WTC11 (cell line): ENCODE measurements at regions not wholly inside any gene's neighbourhood (a gene's known extent, or its start where the extent isn't known, plus 50 kb on each side); places are given as distances from the start of the nearest gene placed in this dataset.

Experiments
- ATAC-seq: fragments of 200-7000 bp; cut with Tn5 transposase; 2 replicates; pipeline ENCODE4 v1.10.0; 2021; ENCODE audit warnings: mild to moderate bottlenecking, moderate library complexity
- CTCF ChIA-PET: fragments of 300-600 bp; sonication (Branson Sonifier 250); formaldehyde crosslinking; loops from one replicate; lab custom pipeline; 2021; ENCODE audit warnings: antibody characterized with exemption; lab: Charles Lee
- POLR2A ChIA-PET: fragments of 350-600 bp; sonication (Branson Sonifier 250); formaldehyde crosslinking; loops from one replicate; lab custom pipeline; 2021; ENCODE audit warnings: antibody characterized with exemption; lab: Charles Lee
- DNase-seq: peaks from one replicate; pipeline ENCODE4 v3.0.0; 2021; ENCODE audit warnings: low spot score
- H3K27ac Mint-ChIP-seq: 2 replicates; pipeline ENCODE4 v1.8.0; 2021; ENCODE audit warnings: mixed read lengths
- H3K27me3 Mint-ChIP-seq: 2 replicates; pipeline ENCODE4 v1.8.0; 2021; ENCODE audit warnings: low read depth, mild to moderate bottlenecking, moderate library complexity, mixed read lengths
- H3K36me3 Mint-ChIP-seq: 2 replicates; pipeline ENCODE4 v1.8.0; 2021; ENCODE audit warnings: mixed read lengths
- H3K4me1 Mint-ChIP-seq: 2 replicates; pipeline ENCODE4 v1.8.0; 2022; ENCODE audit warnings: mixed read lengths
- H3K4me3 Mint-ChIP-seq: 2 replicates; pipeline ENCODE4 v1.8.0; 2021; ENCODE audit warnings: mild to moderate bottlenecking, moderate library complexity, mixed read lengths
- H3K9me3 Mint-ChIP-seq: 2 replicates; pipeline ENCODE4 v1.8.0; 2021; ENCODE audit warnings: mixed read lengths
- ATF2 ChIP-seq: sonication (generic); formaldehyde crosslinking; IDR thresholded peaks from 2 replicates; pipeline ENCODE4 v1.8.1; 2022; ENCODE audit warnings: low read depth, missing genetic modification reagents, borderline replicate concordance
- ATF3 ChIP-seq: sonication (generic); formaldehyde crosslinking; conservative IDR thresholded peaks from 2 replicates; pipeline ENCODE4 v1.8.1; 2022; ENCODE audit warnings: mild to moderate bottlenecking, missing genetic modification reagents
- CBFB ChIP-seq: sonication (generic); formaldehyde crosslinking; IDR thresholded peaks from 2 replicates; pipeline ENCODE4 v1.8.1; 2022; ENCODE audit warnings: mild to moderate bottlenecking, low read depth, missing genetic modification reagents
- ESRRA ChIP-seq: sonication (generic); formaldehyde crosslinking; IDR thresholded peaks from 2 replicates; pipeline ENCODE4 v1.8.1; 2022; ENCODE audit warnings: mild to moderate bottlenecking, missing genetic modification reagents, borderline replicate concordance
- FOXP1 ChIP-seq: sonication (generic); formaldehyde crosslinking; IDR thresholded peaks from 2 replicates; pipeline ENCODE4 v1.8.0; 2022; ENCODE audit warnings: missing genetic modification reagents, mild to moderate bottlenecking, moderate library complexity, borderline replicate concordance
- GABPB1 ChIP-seq: sonication (generic); formaldehyde crosslinking; IDR thresholded peaks from 2 replicates; pipeline ENCODE4 v1.8.1; 2023; ENCODE audit warnings: mild to moderate bottlenecking, missing genetic modification reagents
- RORB ChIP-seq: fragments of 250-450 bp; sonication (Bioruptor Pico); IDR thresholded peaks from 2 replicates; pipeline ENCODE4 v1.9.0; 2021; ENCODE audit warnings: mild to moderate bottlenecking
- SMAD3 ChIP-seq: sonication (generic); formaldehyde crosslinking; IDR thresholded peaks from 2 replicates; pipeline ENCODE4 v1.8.0; 2022; ENCODE audit warnings: missing genetic modification reagents, mild to moderate bottlenecking, borderline replicate concordance
- SOX15 ChIP-seq: fragments of 250-450 bp; sonication (Bioruptor Pico); IDR thresholded peaks from 2 replicates; pipeline ENCODE4 v1.9.0; 2021; ENCODE audit warnings: mild to moderate bottlenecking
- STAT6 ChIP-seq: sonication (generic); formaldehyde crosslinking; conservative IDR thresholded peaks from 2 replicates; pipeline ENCODE4 v1.8.1; 2023; ENCODE audit warnings: mild to moderate bottlenecking, low read depth, missing genetic modification reagents, moderate library complexity
- ZNF232 ChIP-seq: sonication (generic); formaldehyde crosslinking; IDR thresholded peaks from 2 replicates; pipeline ENCODE4 v1.8.0; 2022; ENCODE audit warnings: mild to moderate bottlenecking, missing genetic modification reagents
- ZNF423 ChIP-seq: fragments of 250-450 bp; sonication (Bioruptor Pico); IDR thresholded peaks from 2 replicates; pipeline ENCODE4 v2.1.2; 2022; ENCODE audit warnings: mild to moderate bottlenecking, moderate library complexity
- TF ChIP-seq, protein P1 (sequence below): sonication (generic); formaldehyde crosslinking; IDR thresholded peaks from 2 replicates; pipeline ENCODE4 v1.8.0; 2022; ENCODE audit warnings: mild to moderate bottlenecking, missing genetic modification reagents
- TF ChIP-seq, protein P2 (sequence below): sonication (generic); formaldehyde crosslinking; IDR thresholded peaks from 2 replicates; pipeline ENCODE4 v1.8.0; 2023; ENCODE audit warnings: missing genetic modification reagents
- TF ChIP-seq, protein P3 (sequence below): sonication (generic); formaldehyde crosslinking; IDR thresholded peaks from 2 replicates; pipeline ENCODE4 v1.8.1; 2022; ENCODE audit warnings: missing genetic modification reagents, borderline replicate concordance
- TF ChIP-seq, protein P4 (sequence below): sonication (generic); formaldehyde crosslinking; IDR thresholded peaks from 2 replicates; pipeline ENCODE4 v1.8.1; 2023; ENCODE audit warnings: mild to moderate bottlenecking, missing genetic modification reagents

- TF ChIP-seq SMAD3 (CRISPR knock-in tag), result no peak
- TF ChIP-seq GABPB1, result no peak
- no peak overlapping the region for H3K4me3 Mint-ChIP-seq
- H3K9me3 Mint-ChIP-seq, result peaks cover 36% of the 10 kb centered on the region
These were observed 415.7 kb upstream of the DAB1 start for GRCh38 chr1:57839526-57839925.

GRCh38 chr1:57839067-57839466 lies 415.2 kb upstream of the DAB1 start:
- TF ChIP-seq ATF2, result no peak
- TF ChIP-seq, all 79 proteins: peak for 0
- H3K9me3 Mint-ChIP-seq, result peaks cover 36% of the 10 kb centered on the region
- peaks cover 3% of the 10 kb centered on the region for H3K27me3 Mint-ChIP-seq
- H3K4me3 Mint-ChIP-seq, result no peak overlapping the region
- CTCF ChIA-PET, result no interaction called here
- H3K27ac Mint-ChIP-seq, result no peak overlapping the region
- DNase-seq, result no peak
- H3K36me3 Mint-ChIP-seq, result peaks cover 32% of the 10 kb centered on the region
- no peak for ATAC-seq
- H3K4me1 Mint-ChIP-seq, result no peaks in the 10 kb centered on the region
- POLR2A ChIA-PET, result no interaction called here

More at GRCh38 chr1:57839526-57839925, 415.7 kb upstream of the DAB1 start:
- CTCF ChIA-PET, result no interaction called here
- POLR2A ChIA-PET, result no interaction called here
- peaks cover 3% of the 10 kb centered on the region for H3K27me3 Mint-ChIP-seq
- ATAC-seq (no peak), DNase-seq (no peak)
- H3K27ac Mint-ChIP-seq, result no peak overlapping the region
- peaks cover 32% of the 10 kb centered on the region for H3K36me3 Mint-ChIP-seq
- no peaks in the 10 kb centered on the region for H3K4me1 Mint-ChIP-seq

GRCh38 chr1:57835620-57836019 lies 411.8 kb upstream of the DAB1 start:
- Mint-ChIP-seq H3K4me3 (no peak overlapping the region), H3K9me3 (peaks cover 10% of the 10 kb centered on the region), H3K4me1 (peaks cover 17% of the 10 kb centered on the region), H3K36me3 (peaks cover 10% of the 10 kb centered on the region), H3K27ac (no peak overlapping the region), H3K27me3 (0 out of 2 replicates have a peak, but pooled peaks cover under 1% of the 10 kb centered on the region)
- no peak for TF ChIP-seq STAT6 (CRISPR knock-in tag)
- TF ChIP-seq SOX15 (CRISPR knock-in tag), result no peak
- TF ChIP-seq, protein P1, sequence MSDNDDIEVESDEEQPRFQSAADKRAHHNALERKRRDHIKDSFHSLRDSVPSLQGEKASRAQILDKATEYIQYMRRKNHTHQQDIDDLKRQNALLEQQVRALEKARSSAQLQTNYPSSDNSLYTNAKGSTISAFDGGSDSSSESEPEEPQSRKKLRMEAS (CRISPR knock-in tag), result no peak
- ChIA-PET CTCF (interaction anchor here (0.8 to 1.1 kb wide), 2 partner anchors 412 to 485 kb away, joined by 3 read pairs; partner anchors contain the start of gene DAB1), POLR2A (no interaction called here)
- peak; percentile 70 for ATAC-seq
- no peak for DNase-seq

GRCh38 chr1:57833296-57833695 lies 409.4 kb upstream of the DAB1 start:
- Mint-ChIP-seq H3K9me3 (0 out of 2 replicates have a peak, but pooled peaks cover 3% of the 10 kb centered on the region), H3K4me3 (no peak overlapping the region), H3K27ac (no peak overlapping the region), H3K27me3 (no peaks in the 10 kb centered on the region), H3K4me1 (peaks cover 17% of the 10 kb centered on the region), H3K36me3 (no peaks in the 10 kb centered on the region)
- no peak for ATAC-seq
- CTCF ChIA-PET, result no interaction called here
- POLR2A ChIA-PET, result interaction anchor here (0.8 kb wide), 1 partner anchor 259 kb away, joined by 3 read pairs; no protein-coding TSS in a partner anchor
- DNase-seq, result no peak
- no peak for TF ChIP-seq FOXP1 (CRISPR knock-in tag)
- no peak for TF ChIP-seq ATF3
- no peak for TF ChIP-seq ESRRA (CRISPR knock-in tag)
- TF ChIP-seq CBFB, result no peak
- no peak for TF ChIP-seq ZNF232
- TF ChIP-seq RORB (CRISPR knock-in tag), result no peak
- TF ChIP-seq, protein P2, sequence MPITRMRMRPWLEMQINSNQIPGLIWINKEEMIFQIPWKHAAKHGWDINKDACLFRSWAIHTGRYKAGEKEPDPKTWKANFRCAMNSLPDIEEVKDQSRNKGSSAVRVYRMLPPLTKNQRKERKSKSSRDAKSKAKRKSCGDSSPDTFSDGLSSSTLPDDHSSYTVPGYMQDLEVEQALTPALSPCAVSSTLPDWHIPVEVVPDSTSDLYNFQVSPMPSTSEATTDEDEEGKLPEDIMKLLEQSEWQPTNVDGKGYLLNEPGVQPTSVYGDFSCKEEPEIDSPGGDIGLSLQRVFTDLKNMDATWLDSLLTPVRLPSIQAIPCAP (CRISPR knock-in tag), result no peak
- TF ChIP-seq, protein P3, sequence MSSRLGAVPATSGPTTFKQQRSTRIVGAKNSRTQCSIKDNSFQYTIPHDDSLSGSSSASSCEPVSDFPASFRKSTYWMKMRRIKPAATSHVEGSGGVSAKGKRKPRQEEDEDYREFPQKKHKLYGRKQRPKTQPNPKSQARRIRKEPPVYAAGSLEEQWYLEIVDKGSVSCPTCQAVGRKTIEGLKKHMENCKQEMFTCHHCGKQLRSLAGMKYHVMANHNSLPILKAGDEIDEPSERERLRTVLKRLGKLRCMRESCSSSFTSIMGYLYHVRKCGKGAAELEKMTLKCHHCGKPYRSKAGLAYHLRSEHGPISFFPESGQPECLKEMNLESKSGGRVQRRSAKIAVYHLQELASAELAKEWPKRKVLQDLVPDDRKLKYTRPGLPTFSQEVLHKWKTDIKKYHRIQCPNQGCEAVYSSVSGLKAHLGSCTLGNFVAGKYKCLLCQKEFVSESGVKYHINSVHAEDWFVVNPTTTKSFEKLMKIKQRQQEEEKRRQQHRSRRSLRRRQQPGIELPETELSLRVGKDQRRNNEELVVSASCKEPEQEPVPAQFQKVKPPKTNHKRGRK (CRISPR knock-in tag), result no peak
- TF ChIP-seq, protein P4, sequence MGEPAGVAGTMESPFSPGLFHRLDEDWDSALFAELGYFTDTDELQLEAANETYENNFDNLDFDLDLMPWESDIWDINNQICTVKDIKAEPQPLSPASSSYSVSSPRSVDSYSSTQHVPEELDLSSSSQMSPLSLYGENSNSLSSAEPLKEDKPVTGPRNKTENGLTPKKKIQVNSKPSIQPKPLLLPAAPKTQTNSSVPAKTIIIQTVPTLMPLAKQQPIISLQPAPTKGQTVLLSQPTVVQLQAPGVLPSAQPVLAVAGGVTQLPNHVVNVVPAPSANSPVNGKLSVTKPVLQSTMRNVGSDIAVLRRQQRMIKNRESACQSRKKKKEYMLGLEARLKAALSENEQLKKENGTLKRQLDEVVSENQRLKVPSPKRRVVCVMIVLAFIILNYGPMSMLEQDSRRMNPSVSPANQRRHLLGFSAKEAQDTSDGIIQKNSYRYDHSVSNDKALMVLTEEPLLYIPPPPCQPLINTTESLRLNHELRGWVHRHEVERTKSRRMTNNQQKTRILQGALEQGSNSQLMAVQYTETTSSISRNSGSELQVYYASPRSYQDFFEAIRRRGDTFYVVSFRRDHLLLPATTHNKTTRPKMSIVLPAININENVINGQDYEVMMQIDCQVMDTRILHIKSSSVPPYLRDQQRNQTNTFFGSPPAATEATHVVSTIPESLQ (CRISPR knock-in tag), result no peak
- TF ChIP-seq ZNF423 (CRISPR knock-in tag), result no peak
